Hepatocyte (in vitro differentiated cells): ENCODE measurements at regions not wholly inside any gene's neighbourhood (a gene's known extent, or its start where the extent isn't known, plus 50 kb on each side); places are given as distances from the start of the nearest gene placed in this dataset.

Experiments
- CTCF ChIP-seq: fragments of 200-600 bp; sonication (generic); IDR thresholded peaks from 2 replicates; pipeline ENCODE4 v1.5.1; 2016; ENCODE audit warnings: antibody characterized with exemption, mild to moderate bottlenecking; ENCODE audit not compliant: poor library complexity
- EZH2 ChIP-seq: fragments of 200-600 bp; sonication (generic); IDR thresholded peaks from 2 replicates; pipeline ENCODE4 v1.6.1; 2016; ENCODE audit warnings: antibody characterized with exemption, mild to moderate bottlenecking, borderline replicate concordance

GRCh38 chr12:92492995-92493394 lies 209.8 kb upstream of the PLEKHG7 start:
- TF ChIP-seq CTCF (no peak), EZH2 (no peak)
